ENCODE measurements at regions not wholly inside any gene's neighbourhood (a gene's known extent, or its start where the extent isn't known, plus 50 kb on each side); places are given as distances from the start of the nearest gene placed in this dataset.

DNA sequence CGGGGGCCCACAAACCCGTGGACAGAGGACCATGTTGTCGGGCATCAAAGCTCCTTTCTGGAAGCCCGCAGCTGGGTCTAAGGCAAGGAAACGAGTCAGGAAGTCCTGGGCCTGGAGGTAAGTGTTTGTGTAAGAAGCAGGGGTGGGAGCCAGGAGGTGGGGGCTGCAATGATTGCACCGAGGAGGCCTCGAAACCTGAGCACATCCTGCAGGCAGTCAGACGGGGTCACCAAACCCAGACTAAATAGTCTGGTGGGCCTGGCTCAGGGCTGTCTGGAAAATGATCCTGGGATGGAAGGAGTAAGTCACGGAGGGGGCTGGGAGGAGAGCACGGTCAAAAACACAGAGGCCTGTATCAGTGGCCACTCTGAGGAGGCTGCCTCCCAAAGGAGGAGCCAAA, 539.2 kb downstream of the MN1 start:
- no peak overlapping the region for H3K27ac ChIP-seq
- TF ChIP-seq POLR2A (IDR thresholded peaks at IDR 0.05) = no peak
- TF ChIP-seq, protein P1, sequence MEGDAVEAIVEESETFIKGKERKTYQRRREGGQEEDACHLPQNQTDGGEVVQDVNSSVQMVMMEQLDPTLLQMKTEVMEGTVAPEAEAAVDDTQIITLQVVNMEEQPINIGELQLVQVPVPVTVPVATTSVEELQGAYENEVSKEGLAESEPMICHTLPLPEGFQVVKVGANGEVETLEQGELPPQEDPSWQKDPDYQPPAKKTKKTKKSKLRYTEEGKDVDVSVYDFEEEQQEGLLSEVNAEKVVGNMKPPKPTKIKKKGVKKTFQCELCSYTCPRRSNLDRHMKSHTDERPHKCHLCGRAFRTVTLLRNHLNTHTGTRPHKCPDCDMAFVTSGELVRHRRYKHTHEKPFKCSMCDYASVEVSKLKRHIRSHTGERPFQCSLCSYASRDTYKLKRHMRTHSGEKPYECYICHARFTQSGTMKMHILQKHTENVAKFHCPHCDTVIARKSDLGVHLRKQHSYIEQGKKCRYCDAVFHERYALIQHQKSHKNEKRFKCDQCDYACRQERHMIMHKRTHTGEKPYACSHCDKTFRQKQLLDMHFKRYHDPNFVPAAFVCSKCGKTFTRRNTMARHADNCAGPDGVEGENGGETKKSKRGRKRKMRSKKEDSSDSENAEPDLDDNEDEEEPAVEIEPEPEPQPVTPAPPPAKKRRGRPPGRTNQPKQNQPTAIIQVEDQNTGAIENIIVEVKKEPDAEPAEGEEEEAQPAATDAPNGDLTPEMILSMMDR (IDR thresholded peaks at IDR 0.05) = no peak
- WGBS, 2 donors = 70% methylated on average over 10 of the region's 10 CpGs
- no peaks in the 10 kb centered on the region for H3K4me1 ChIP-seq
- DNase-seq = no peak
- H3K36me3 ChIP-seq = no peaks in the 10 kb centered on the region
- H3K4me3 ChIP-seq (replicated peaks in 1 of 3) = no peak overlapping the region
- intact Hi-C loops (cut with DNase I) = no loop called here
- H3K9me3 ChIP-seq = no peaks in the 10 kb centered on the region
- H3K27me3 ChIP-seq = no peaks in the 10 kb centered on the region

DNA sequence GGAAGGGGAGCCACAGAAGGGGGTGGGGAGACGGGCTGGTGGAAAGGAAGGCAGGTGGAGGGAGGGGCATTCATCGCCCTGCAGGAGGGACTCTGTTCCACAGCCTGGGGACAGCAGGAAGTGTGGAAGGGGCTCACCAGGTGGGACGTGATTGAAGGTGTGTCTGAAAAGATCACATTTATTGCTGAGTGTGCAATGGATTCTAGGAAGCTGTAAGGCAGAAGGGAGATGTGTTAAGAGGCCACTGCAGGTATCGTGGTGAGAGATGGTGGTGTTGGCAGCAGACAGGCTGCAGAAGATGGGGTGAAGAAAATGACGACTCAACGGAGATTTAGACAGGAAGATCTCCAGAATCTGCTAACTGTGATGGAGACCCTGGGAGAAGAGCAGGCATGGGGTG, 537.4 kb downstream of the MN1 start:
- WGBS, 2 donors = 71 to 77% methylated on average over 6 of the region's 6 CpGs
- H3K27me3 ChIP-seq = no peaks in the 10 kb centered on the region
- H3K4me3 ChIP-seq (replicated peaks in 1 of 3) = no peak overlapping the region
- intact Hi-C loops (cut with DNase I) = no loop called here
- TF ChIP-seq, protein P1 (IDR thresholded peaks at IDR 0.05) = no peak
- no peak for TF ChIP-seq POLR2A (IDR thresholded peaks at IDR 0.05)
- H3K4me1 ChIP-seq = no peaks in the 10 kb centered on the region
- H3K27ac ChIP-seq = no peak overlapping the region
- DNase-seq = no peak
- no peaks in the 10 kb centered on the region for H3K36me3 ChIP-seq
- no peaks in the 10 kb centered on the region for H3K9me3 ChIP-seq

DNA sequence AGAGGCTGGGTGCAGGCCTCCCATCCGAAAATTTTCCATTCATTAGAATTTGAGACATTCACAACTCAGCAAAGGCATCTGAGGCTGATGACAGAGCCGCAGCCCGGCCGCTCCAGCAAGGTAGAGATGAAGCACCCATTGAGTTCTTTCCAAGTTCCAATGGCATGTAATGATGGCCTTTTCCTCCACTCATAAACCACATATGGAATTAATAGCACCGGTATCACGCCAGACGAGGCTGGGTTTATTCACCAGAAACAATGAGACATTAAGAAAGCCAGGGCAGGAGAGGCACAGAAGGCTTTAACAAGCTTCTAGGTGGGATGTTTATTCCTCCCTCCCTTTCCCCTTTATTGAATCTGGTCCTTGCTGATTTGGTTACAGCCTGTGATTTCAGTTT, 534.4 kb downstream of the MN1 start:
- Histone ChIP-seq H3K27me3 (no peaks in the 10 kb centered on the region), H3K27ac (no peak overlapping the region), H3K4me1 (no peaks in the 10 kb centered on the region), H3K9me3 (no peaks in the 10 kb centered on the region), H3K4me3 (replicated peaks in 1 of 3) (no peak overlapping the region), H3K36me3 (no peaks in the 10 kb centered on the region)
- DNase-seq = no peak
- 88 to 98% methylated on average over 7 of the region's 7 CpGs for WGBS, 2 donors
- intact Hi-C loops (cut with DNase I) = no loop called here
- TF ChIP-seq, protein P1 (IDR thresholded peaks at IDR 0.05) = no peak
- TF ChIP-seq POLR2A (IDR thresholded peaks at IDR 0.05) = no peak

DNA sequence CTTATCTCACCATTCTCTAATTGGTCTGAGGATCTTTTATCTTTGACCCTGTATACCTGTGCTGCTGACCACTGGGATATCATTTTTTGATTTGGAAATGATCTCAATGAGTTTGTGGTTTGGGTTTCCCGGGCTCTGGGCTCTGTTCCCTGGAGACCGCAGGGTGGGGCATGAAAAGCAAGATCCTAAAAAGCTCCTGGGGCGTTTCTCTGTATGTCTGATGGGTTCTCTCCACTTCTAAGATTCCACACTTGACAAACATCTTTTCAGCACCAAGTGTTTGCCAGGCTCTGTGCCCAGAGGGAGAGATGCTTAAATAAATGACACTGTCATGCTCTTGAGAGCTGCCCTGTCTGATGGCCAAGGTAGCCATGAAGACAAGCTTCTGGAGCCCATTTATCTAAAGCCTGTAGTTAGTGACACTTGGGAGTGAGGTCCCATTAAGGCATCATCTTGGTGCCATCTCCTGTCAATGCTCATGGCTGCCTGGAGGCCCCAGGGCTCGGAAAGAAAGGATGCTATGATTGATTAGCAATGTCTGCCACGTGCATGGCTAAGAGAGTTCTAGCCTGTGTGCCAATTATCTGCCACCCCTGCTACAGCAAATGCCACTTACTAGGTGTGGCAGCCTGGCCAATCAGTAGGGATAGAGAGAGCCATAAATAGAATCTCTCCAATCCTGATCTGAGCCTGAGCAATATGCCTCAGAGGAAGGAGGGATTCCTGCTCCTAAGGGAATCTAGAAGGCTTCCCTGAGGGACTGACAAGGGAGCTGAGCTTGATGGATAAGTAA, 531.6 kb downstream of the MN1 start:
- intact Hi-C loops (cut with DNase I) = no loop called here
- H3K27me3 ChIP-seq = no peaks in the 10 kb centered on the region
- no peaks in the 10 kb centered on the region for H3K9me3 ChIP-seq
- H3K4me3 ChIP-seq (replicated peaks in 1 of 3) = no peak overlapping the region
- no peak overlapping the region for H3K27ac ChIP-seq
- 81 to 82% methylated on average over 5 of the region's 5 CpGs for WGBS, 2 donors
- DNase-seq = no peak
- TF ChIP-seq POLR2A (IDR thresholded peaks at IDR 0.05) = no peak
- TF ChIP-seq, protein P1 (IDR thresholded peaks at IDR 0.05) = no peak
- H3K4me1 ChIP-seq = no peaks in the 10 kb centered on the region
- H3K36me3 ChIP-seq = no peaks in the 10 kb centered on the region

DNA sequence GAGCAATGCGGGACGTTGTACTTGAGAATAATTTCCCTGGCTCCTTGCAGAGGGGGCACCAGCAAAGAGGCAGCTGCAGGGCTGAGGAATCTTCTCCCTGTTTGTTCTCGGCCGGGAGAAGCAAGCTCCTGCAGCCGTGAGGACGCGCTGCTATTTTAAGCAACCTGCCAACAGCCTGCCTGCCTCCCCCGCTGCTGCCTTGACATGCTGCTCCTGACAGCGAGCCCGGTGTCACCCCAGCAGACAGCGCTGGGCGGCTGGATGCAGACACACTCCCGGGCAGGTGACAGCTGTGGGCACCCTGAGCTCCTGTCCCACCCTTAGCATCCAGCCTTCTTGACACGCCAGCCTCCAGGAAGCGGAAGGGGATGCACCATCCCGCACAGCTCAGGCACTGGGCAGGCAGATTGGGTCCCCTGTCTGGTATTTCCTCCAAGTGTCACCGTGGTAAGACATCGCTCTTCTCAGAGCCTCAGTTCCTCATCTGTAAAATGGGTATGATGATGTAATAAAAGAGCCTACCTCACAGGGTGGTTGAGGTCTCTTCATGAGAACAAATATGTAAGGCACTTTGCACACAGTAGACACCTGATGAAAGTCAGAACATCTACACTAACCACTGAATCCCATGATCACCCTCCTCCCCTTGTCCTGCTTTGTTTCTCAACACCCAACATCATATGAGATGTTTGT, 530.6 kb downstream of the MN1 start:
- intact Hi-C loops (cut with DNase I) = no loop called here
- no peak for DNase-seq
- H3K4me3 ChIP-seq (replicated peaks in 1 of 3) = no peak overlapping the region

More for the DNA sequence above, 530.6 kb downstream of the MN1 start:
- Histone ChIP-seq H3K36me3 (no peaks in the 10 kb centered on the region), H3K9me3 (no peaks in the 10 kb centered on the region), H3K27me3 (no peaks in the 10 kb centered on the region), H3K27ac (no peak overlapping the region), H3K4me1 (no peaks in the 10 kb centered on the region)
- 44 to 57% methylated on average over 14 to 15 of the region's 18 CpGs for WGBS, 2 donors
- TF ChIP-seq, protein P1 (IDR thresholded peaks at IDR 0.05) = no peak
- TF ChIP-seq POLR2A (IDR thresholded peaks at IDR 0.05) = no peak
